HG03460 (cell line): ENCODE measurements at regions not wholly inside any gene's neighbourhood (a gene's known extent, or its start where the extent isn't known, plus 50 kb on each side); places are given as distances from the start of the nearest gene placed in this dataset.

Experiments used
- ATAC-seq: cut with Tn5 transposase; IDR thresholded peaks from one replicate; pipeline ENCODE4 v1.9.1; 2021; ENCODE audit not compliant: unreplicated experiment

GRCh38 chr7:142418326-142418725, 160.5 kb upstream of the PRSS58 start:
- ATAC-seq: no peak

- no peak for ATAC-seq
These were observed 157.1 kb upstream of the PRSS58 start for GRCh38 chr7:142414915-142415314.

GRCh38 chr7:142414135-142414534, 156.3 kb upstream of the PRSS58 start:
- ATAC-seq: peak; percentile 80

- ATAC-seq: no peak
These were observed 155.6 kb upstream of the PRSS58 start for GRCh38 chr7:142413280-142414000.

DNA sequence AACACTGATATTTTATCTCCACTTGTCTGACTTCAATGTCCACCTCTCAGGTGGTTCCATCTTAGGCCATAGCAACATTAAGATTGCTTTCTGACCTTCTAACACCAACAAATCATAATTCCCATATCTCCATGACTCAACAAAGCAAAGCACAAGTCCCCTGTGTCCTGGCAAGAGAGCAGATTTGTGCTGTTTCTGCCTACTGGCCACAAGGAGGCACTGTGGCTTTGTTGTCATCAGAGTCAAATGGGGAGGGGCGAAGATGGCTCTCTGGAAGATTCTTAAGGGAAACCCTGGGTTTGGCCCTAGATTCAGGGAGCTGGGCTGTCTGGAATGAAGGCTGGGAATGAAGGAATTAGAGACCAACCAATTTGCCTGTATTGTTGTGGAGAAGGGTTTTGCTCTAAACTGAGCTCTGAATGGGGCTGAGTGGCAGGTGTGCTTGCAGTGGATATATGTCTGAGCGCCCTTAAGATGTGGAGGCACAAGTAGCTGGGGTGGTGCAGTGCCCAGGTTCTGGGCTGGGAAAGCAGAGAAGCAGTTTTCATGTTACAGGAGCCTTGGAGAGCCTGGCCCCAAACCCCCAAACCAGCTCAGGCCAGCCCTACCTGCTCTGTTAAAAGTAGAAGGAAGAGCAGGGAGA, 154.8 kb upstream of the PRSS58 start:
- ATAC-seq: peak; percentile 87

DNA sequence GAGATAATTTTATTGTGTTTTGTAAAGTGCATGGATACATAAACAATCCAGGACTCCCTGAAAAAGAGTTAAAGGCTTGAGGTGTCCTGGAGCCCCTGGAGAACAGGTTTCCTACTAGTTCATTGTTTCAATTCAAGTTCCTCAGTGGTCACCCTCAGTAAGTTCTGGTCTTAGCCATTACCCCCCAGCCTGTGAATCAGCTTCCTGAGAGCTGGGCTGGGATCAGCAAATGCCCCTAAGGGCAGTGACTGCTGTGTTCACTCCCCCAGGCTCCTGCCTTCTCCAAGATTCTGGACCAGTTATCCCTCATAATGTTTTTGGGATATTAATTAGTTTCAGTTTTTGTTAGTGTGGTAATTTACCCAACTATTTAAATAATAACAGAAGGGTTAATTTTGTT, 151.6 kb upstream of the PRSS58 start:
- no peak for ATAC-seq

GRCh38 chr7:142408794-142409193, 150.9 kb upstream of the PRSS58 start:
- ATAC-seq: no peak

- ATAC-seq: no peak
These were observed 150.2 kb upstream of the PRSS58 start for GRCh38 chr7:142407939-142408570.

GRCh38 chr7:142405122-142405765, 147.4 kb upstream of the PRSS58 start:
- ATAC-seq: no peak

GRCh38 chr7:142401951-142402350, 144.1 kb upstream of the PRSS58 start:
- ATAC-seq: no peak

DNA sequence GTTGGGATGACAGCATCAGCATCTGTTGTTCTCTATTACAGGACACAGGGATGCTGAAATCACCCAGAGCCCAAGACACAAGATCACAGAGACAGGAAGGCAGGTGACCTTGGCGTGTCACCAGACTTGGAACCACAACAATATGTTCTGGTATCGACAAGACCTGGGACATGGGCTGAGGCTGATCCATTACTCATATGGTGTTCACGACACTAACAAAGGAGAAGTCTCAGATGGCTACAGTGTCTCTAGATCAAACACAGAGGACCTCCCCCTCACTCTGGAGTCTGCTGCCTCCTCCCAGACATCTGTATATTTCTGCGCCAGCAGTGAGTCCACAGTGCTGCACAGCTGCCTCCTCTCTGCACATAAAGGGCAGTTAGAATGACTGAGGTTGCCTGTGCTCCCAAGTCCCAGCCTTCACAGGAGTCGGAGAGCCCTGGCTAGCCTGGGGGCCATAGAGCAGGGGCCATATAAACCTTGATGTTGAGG, 142.2 kb upstream of the PRSS58 start:
- ATAC-seq: no peak

DNA sequence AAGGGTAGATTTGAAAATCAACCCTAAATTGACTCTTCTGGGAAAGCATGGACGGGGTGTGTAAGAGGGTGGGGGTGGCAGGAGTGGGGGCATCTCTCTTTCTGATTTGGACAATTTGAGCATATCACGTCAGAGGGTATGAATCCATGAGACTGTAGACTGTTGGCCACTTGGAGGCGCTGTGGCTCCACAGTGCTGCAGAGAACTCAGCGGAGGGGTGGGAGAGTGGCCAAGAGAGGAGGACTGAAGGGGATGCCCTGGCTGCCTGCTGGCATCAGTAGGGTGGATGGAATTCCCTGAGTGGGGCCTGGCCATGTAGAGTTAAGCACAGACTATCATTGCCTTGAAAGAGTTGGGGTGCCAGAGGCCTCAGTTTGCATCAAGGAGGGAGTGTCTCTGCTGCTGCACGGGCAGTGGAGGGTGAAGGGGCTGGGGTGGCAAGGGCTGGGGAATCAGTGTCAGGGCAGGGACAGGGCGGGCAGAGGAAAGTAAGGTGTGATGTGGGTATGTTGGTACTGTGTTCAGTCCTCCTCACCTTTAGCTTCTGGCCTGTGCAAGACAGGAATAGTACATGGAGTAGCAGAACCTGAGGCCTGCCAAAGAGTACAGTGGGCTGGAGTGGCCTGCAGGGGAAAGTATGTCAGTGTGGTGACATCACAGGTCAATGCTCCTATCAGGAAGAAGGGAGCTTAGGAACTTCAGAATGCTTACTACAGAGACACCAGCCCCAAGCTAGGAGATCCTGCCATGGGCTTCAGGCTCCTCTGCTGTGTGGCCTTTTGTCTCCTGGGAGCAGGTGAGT, 133.5 kb upstream of the PRSS58 start:
- ATAC-seq: no peak

- ATAC-seq: no peak
These were observed 131.7 kb upstream of the PRSS58 start for GRCh38 chr7:142389544-142389943.

GRCh38 chr7:142385491-142386340, 127.9 kb upstream of the PRSS58 start:
- peak; percentile 68 for ATAC-seq

DNA sequence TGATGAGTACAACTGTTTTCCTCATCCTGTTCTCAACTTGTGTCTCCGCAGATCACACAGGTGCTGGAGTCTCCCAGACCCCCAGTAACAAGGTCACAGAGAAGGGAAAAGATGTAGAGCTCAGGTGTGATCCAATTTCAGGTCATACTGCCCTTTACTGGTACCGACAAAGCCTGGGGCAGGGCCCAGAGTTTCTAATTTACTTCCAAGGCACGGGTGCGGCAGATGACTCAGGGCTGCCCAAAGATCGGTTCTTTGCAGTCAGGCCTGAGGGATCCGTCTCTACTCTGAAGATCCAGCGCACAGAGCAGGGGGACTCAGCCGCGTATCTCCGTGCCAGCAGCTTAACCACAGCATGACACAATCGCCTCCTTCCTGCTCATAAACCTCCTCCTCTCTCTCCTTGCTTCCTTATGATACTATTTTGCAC, 126.7 kb upstream of the PRSS58 start:
- ATAC-seq: no peak

DNA sequence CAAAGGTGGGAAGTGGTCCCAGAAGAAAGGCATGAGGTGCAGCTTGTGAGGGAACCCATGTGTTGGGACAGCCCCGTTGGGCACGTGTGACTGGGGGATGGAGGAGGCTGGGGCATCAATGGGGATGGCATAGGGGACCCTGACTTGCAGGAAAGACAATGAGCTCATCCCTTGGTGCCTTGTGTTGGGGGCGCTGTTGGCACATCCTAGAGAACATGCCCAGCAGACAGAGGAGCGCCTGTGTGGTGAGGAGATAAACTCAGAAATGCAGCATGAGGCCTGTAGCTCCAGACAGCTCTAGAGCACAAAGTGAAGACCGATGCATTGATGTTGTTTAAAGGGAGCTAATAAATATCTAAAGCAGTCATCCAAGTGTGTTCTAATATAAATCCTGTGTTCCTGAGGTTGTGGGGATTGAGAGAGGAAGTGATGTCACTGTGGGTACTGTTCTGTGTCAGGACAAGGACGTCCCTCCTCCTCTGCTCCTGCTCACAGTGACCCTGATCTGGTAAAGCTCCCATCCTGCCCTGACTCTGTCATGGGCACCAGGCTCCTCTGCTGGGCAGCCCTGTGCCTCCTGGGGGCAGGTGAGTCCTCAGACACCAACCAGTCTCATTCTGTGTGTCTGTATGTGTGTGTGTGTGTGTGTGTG, 126.1 kb upstream of the PRSS58 start:
- no peak for ATAC-seq

DNA sequence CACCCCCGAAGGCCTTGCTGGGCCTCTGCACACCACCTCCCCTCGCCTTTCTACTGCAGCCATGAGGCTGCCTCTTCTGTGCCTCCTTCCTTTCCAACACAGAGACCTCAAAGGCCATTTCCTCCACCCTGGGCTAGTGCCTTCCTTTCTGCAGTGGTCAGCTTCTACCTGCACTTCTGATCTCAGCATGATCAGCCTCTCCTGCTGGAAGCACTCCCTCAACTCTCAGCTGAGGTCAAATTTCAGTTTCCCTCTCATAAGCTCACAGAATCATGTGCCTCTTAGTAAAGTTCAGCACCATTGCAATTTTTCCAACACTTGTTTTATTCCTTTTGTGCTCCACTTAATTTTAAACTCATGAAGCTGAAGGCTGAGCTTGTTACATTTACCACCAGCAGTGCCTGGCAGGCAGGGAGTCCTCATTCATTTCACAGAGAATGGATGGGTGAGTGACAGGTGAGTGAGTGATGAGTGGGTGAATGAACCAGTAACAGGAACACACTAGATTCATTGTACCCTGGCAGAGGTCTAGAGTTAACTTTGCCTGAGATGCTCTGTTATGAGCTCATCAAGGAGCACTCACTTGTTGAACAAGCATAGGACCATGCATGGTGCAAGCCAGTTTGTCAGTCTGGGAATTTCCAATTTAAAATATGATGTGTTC, 124.0 kb upstream of the PRSS58 start:
- no peak for ATAC-seq

- no peak for ATAC-seq
These were observed 122.2 kb upstream of the PRSS58 start for GRCh38 chr7:142380069-142380468.
